GM19455 (cell line): ENCODE measurements at regions not wholly inside any gene's neighbourhood (a gene's known extent, or its start where the extent isn't known, plus 50 kb on each side); places are given as distances from the start of the nearest gene placed in this dataset.

Experiments used
- ATAC-seq: cut with Tn5 transposase; IDR thresholded peaks from one replicate; pipeline ENCODE4 v1.9.1; 2021; ENCODE audit not compliant: unreplicated experiment

GRCh38 chr3:22106213-22106896 is 355.3 kb upstream of the ZNF385D start:
- ATAC-seq = no peak

GRCh38 chr3:22111226-22111625 is 360.2 kb upstream of the ZNF385D start:
- no peak for ATAC-seq

- no peak for ATAC-seq
These were observed 362.4 kb upstream of the ZNF385D start for GRCh38 chr3:22113453-22113852.

- ATAC-seq = no peak
These were observed 364.6 kb upstream of the ZNF385D start for GRCh38 chr3:22115581-22115980.

GRCh38 chr3:22117091-22117490 is 366.1 kb upstream of the ZNF385D start:
- no peak for ATAC-seq

- no peak for ATAC-seq
These were observed 366.8 kb upstream of the ZNF385D start for GRCh38 chr3:22117751-22118346.

GRCh38 chr3:22118542-22118941 is 367.5 kb upstream of the ZNF385D start:
- no peak for ATAC-seq

GRCh38 chr3:22121068-22121701 is 370.2 kb upstream of the ZNF385D start:
- ATAC-seq = no peak

GRCh38 chr3:22122567-22122966 is 371.6 kb upstream of the ZNF385D start:
- ATAC-seq = peak; percentile 51

- ATAC-seq = no peak
These were observed 378.1 kb upstream of the ZNF385D start for GRCh38 chr3:22129101-22129500.

GRCh38 chr3:22141769-22142168 is 390.8 kb upstream of the ZNF385D start:
- no peak for ATAC-seq

- no peak for ATAC-seq
These were observed 396.2 kb upstream of the ZNF385D start for GRCh38 chr3:22147161-22147560.

GRCh38 chr3:22156868-22157267 is 405.9 kb upstream of the ZNF385D start:
- ATAC-seq = no peak

- ATAC-seq = no peak
These were observed 406.8 kb upstream of the ZNF385D start for GRCh38 chr3:22157848-22158247.

- no peak for ATAC-seq
These were observed 408.1 kb upstream of the ZNF385D start for GRCh38 chr3:22159004-22159695.

- no peak for ATAC-seq
These were observed 410.3 kb upstream of the ZNF385D start for GRCh38 chr3:22161315-22161714.

GRCh38 chr3:22170370-22170769 is 419.4 kb upstream of the ZNF385D start:
- ATAC-seq = no peak

- ATAC-seq = no peak
These were observed 422.0 kb upstream of the ZNF385D start for GRCh38 chr3:22172964-22173363.

- no peak for ATAC-seq
These were observed 424.9 kb upstream of the ZNF385D start for GRCh38 chr3:22175947-22176346.

GRCh38 chr3:22176911-22177310 is 425.9 kb upstream of the ZNF385D start:
- no peak for ATAC-seq

GRCh38 chr3:22189616-22190015 is 438.6 kb upstream of the ZNF385D start:
- no peak for ATAC-seq

- ATAC-seq = no peak
These were observed 448.1 kb upstream of the ZNF385D start for GRCh38 chr3:22199095-22199494.
